Fibroblast of the aortic adventitia (primary cell): ENCODE measurements at regions not wholly inside any gene's neighbourhood (a gene's known extent, or its start where the extent isn't known, plus 50 kb on each side); places are given as distances from the start of the nearest gene placed in this dataset.
"Not testable (repeated sequence)": the region's sequence is repeated elsewhere in the genome, so short reads cannot be mapped to it uniquely, and the experiment has no call there.

Experiments used
- DNase-seq: peaks from one replicate; pipeline ENCODE4 v3.0.0-alpha.2; 2010; ENCODE audit warnings: low read depth
- H3K4me3 ChIP-seq: 2 replicates; pipeline ENCODE4 v1.5.1; 2011; ENCODE audit warnings: low read depth, mild to moderate bottlenecking, control low read depth, low read length, moderate library complexity
- TF ChIP-seq, protein P1 (sequence below): IDR thresholded peaks from 2 replicates; pipeline ENCODE4 v1.5.1; 2011; ENCODE audit warnings: mild to moderate bottlenecking, low read length, control low read depth, inconsistent platforms; ENCODE audit not compliant: insufficient read depth

DNA sequence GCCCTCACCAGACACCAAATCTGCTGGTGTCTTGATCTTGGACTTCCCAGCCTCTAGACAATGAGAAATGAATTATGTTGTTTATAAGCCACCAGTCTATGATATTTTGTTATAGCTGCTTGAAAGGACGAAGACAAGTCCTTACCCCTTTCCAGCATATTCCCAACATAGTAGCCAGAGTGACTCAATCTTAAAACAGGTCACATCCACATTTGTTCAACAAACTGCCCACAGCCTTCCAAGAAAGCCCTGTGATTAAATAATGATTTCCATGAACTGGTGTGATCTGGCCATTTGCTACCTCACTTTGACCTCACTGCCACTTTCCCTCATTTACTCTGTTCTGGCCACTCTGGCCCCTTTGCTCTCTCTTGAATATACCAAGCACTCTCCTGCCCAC, 193.7 kb upstream of the CFAP20DC start:
- TF ChIP-seq, protein P1, sequence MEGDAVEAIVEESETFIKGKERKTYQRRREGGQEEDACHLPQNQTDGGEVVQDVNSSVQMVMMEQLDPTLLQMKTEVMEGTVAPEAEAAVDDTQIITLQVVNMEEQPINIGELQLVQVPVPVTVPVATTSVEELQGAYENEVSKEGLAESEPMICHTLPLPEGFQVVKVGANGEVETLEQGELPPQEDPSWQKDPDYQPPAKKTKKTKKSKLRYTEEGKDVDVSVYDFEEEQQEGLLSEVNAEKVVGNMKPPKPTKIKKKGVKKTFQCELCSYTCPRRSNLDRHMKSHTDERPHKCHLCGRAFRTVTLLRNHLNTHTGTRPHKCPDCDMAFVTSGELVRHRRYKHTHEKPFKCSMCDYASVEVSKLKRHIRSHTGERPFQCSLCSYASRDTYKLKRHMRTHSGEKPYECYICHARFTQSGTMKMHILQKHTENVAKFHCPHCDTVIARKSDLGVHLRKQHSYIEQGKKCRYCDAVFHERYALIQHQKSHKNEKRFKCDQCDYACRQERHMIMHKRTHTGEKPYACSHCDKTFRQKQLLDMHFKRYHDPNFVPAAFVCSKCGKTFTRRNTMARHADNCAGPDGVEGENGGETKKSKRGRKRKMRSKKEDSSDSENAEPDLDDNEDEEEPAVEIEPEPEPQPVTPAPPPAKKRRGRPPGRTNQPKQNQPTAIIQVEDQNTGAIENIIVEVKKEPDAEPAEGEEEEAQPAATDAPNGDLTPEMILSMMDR: no peak
- H3K4me3 ChIP-seq: no peak overlapping the region
- DNase-seq: no peak

DNA sequence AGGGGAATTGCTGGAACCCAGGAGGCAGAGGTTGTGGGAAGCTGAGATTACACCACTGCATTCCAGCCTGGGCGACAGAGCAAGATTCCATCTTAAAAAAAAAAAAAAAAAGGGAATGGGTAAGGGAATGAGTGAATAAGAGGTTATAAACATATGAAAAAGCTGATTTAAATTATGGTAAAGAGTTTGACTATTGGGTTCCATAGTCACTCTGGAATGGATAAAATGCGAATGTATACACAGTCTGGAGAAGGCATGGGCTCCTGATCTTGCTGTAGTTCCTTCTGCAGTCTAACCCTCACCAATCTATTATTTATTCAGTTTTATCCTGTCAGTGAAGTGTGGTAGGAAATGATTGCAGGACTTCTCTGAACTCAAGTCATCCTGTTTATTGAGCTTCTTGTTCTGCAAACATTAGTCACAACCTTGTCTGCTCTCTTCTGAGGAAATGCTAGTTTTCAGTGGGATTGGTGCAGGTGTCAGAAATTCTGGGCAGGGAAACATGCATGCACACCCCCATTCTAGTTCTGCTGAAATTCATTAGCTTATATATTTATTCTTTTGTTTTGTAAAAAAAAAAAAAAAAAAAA, 190.9 kb upstream of the CFAP20DC start:
- TF ChIP-seq, protein P1: no peak
- H3K4me3 ChIP-seq: no peak overlapping the region
- no peak for DNase-seq

DNA sequence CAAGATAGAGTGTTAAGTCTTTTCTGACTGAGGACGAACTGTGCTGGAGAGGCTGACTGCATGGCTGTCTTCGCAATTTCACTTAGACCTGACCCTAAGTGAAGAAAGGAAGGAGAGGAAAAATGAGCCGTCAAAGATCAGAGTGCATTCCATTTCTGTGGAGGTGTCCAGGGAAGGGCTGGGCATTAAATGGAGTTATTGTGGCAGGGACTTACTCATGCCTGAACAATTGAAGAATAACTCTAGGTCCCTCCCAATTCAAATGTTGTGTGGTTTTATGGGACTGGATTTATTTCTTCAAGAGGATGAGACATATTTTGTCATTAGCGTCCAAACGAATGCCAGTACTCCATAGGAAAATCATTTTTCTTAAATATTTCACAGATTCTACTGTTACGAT, 187.3 kb upstream of the CFAP20DC start:
- TF ChIP-seq, protein P1: no peak
- peak; percentile 66 for DNase-seq
- no peak overlapping the region for H3K4me3 ChIP-seq

DNA sequence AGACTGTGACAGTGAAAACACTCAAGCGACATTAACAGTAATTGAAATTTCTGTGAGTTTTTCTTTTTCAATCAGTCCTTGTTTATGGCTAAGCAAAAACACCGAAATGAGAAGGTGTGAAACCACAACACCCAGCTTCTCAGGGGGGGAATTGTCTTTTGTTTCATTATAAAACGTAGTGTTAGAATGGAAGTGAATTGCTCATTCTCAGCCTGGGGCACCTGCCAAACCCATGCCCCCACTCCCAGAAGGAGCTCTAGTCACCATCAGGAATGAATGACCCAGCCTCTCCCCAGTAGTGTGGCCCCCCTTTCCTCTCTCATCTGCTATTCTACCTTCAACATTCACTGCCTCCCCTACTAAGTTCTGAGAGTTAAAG, 185.8 kb upstream of the CFAP20DC start:
- TF ChIP-seq, protein P1: no peak
- H3K4me3 ChIP-seq: no peak overlapping the region
- DNase-seq: no peak

DNA sequence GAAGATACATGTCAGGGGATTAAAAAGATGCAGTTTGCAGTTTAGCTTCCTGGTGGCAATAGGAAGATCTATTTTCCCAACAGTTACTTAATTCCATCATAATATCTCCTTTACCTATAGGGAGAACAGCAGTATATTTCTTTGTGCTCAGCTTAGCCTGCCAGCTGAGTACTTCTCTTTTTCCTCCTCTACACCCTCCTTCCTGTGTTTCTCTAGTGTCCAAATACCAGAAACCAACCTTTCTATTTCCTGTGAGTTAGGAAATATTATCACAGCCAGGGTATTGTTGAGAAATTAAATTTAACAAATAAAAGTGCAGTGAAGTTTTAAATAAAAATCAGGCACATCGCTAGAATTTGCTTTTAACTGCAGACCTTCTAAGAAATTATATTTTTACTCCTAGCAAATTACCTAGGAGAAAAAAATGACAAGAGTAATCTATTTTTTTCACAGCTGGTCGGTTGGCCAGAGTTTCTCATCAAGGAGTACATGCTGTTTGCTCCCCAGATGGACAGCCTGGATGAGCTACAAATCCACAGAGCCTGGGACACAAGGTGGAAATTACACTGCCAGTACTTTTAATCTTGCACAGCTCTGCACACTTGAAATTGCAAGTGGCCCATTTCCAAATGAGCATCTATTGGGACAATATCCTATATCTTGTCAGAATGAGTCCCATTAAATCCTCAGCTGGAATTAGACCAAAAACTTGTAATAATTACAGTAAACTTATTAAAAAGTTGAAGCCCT, 185.2 kb upstream of the CFAP20DC start:
- DNase-seq: no peak
- H3K4me3 ChIP-seq: no peak overlapping the region
- TF ChIP-seq, protein P1: no peak

DNA sequence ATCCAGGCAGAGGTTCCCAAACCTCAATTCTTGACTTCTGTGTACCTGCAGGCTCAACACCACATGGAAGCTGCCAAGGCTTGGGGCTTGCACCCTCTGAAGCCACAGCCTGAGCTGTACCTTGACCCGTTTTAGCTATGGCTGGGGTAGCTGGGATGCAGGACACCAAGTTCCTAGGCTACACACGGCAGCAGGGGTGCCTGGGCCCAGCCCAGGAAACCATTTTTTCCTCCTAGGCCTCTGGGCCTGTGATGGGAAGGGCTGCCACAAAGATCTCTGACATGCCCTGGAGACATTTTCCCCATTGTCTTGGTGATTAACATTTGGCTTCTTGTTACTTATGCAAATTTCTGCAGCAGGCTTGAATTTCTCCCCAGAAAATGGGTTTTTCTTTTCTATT, 180.6 kb upstream of the CFAP20DC start:
- H3K4me3 ChIP-seq, DNase-seq: not testable (repeated sequence)

DNA sequence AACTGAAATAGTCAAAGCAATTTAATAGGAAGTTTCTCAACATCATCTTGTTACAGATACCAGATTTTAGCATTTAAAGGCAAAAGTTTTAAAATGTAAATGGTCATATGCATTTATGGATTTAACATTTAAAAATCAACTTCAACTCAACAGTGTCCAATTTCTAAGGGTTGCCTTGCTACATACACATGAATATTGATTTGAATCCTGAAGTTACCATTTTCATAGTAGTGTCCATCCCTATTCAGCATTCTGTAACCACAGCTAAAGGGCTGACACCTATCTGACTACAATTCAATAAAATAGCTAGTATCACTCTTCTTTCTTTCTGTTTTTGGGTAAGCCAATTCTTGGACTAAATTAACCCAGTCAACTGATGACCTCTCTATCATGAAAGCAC, 164.0 kb upstream of the CFAP20DC start:
- no peak for DNase-seq
- no peak overlapping the region for H3K4me3 ChIP-seq
- TF ChIP-seq, protein P1: no peak
